Keratinocyte (primary cell): ENCODE measurements at regions not wholly inside any gene's neighbourhood (a gene's known extent, or its start where the extent isn't known, plus 50 kb on each side); places are given as distances from the start of the nearest gene placed in this dataset.

Experiments used
- DNase-seq: peaks from one replicate; pipeline ENCODE4 v3.0.0-alpha.2; 2011; ENCODE audit warnings: low read depth, missing footprints, low spot score
- FAIRE-seq: peaks from 2 replicates; lab custom pipeline; 2011; peaks lifted over from hg19 to GRCh38; lab: Jason Lieb, UNC
- H2AFZ ChIP-seq: 2 replicates; pipeline ENCODE4 v1.6.0; 2012; ENCODE audit warnings: low read length, control low read depth, inconsistent platforms; ENCODE audit not compliant: control insufficient read depth
- H3K27ac ChIP-seq: 2 replicates; pipeline ENCODE4 v1.5.1; 2011; ENCODE audit warnings: low read length; ENCODE audit not compliant: control insufficient read depth, insufficient read depth
- H3K27me3 ChIP-seq: 3 replicates; pipeline ENCODE4 v1.6.0; 2011; ENCODE audit warnings: low read length; ENCODE audit not compliant: control insufficient read depth, insufficient read depth; ENCODE audit errors: extremely low read depth
- H3K36me3 ChIP-seq, 2 experiments: 2 replicates in 1 of 2; 3 replicates in 1 of 2; pipeline ENCODE4 v1.5.1; 2011; ENCODE audit warnings: low read length in 2 of 2, mild to moderate bottlenecking in 1 of 2; ENCODE audit not compliant: control insufficient read depth in 2 of 2, insufficient read depth in 2 of 2; ENCODE audit errors: extremely low read depth in 1 of 2
- H3K4me1 ChIP-seq: 3 replicates; pipeline ENCODE4 v1.5.1; 2011; ENCODE audit warnings: low read length; ENCODE audit not compliant: control insufficient read depth, insufficient read depth; ENCODE audit errors: extremely low read depth
- H3K4me2 ChIP-seq: 3 replicates; pipeline ENCODE4 v1.6.0; 2011; ENCODE audit warnings: low read depth, low read length; ENCODE audit not compliant: control insufficient read depth, insufficient read depth; ENCODE audit errors: extremely low read depth
- H3K4me3 ChIP-seq, 3 experiments: fragments of 200-600 bp in 1 of 3; sonication (generic) in 1 of 3; 2 replicates in 2 of 3; 3 replicates in 1 of 3; pipeline ENCODE4 v1.5.1; 2011 to 2016; ENCODE audit warnings: low read length in 3 of 3, mild to moderate bottlenecking in 3 of 3, control low read depth in 2 of 3, inconsistent platforms in 1 of 3, low read depth in 1 of 3, mixed read lengths in 1 of 3, mixed run types in 1 of 3, moderate library complexity in 1 of 3; ENCODE audit not compliant: control insufficient read depth in 2 of 3, insufficient read depth in 2 of 3; ENCODE audit errors: extremely low read depth in 1 of 3
- H3K79me2 ChIP-seq: 2 replicates; pipeline ENCODE4 v1.6.0; 2012; ENCODE audit warnings: low read length; ENCODE audit not compliant: control insufficient read depth, insufficient read depth
- H3K9ac ChIP-seq: 3 replicates; pipeline ENCODE4 v1.6.0; 2011; ENCODE audit warnings: low read length; ENCODE audit not compliant: control insufficient read depth, insufficient read depth; ENCODE audit errors: extremely low read depth
- H3K9me1 ChIP-seq: 3 replicates; pipeline ENCODE4 v1.6.0; 2011; ENCODE audit warnings: low read length; ENCODE audit not compliant: control insufficient read depth, insufficient read depth; ENCODE audit errors: extremely low read depth
- H3K9me3 ChIP-seq: 2 replicates; pipeline ENCODE4 v1.5.1; 2012; ENCODE audit warnings: low read depth, low read length; ENCODE audit not compliant: control insufficient read depth
- H4K20me1 ChIP-seq: 3 replicates; pipeline ENCODE4 v1.6.0; 2011; ENCODE audit warnings: low read length; ENCODE audit not compliant: control insufficient read depth, insufficient read depth; ENCODE audit errors: extremely low read depth
- CTCF ChIP-seq, 3 experiments: IDR thresholded peaks in 1 of 3; conservative IDR thresholded peaks in 1 of 3; optimal IDR thresholded peaks in 1 of 3; 2 replicates in 2 of 3; 3 replicates in 1 of 3; pipeline versions ENCODE3 to v1.5.1; 2011; ENCODE audit warnings: low read length in 3 of 3, mild to moderate bottlenecking in 3 of 3, moderate library complexity in 2 of 3, control low read depth in 1 of 3, inconsistent platforms in 1 of 3; ENCODE audit not compliant: insufficient read depth in 2 of 3; ENCODE audit errors: extremely low read depth in 1 of 3
- EZH2 ChIP-seq: IDR thresholded peaks from one replicate; pipeline ENCODE4 v1.6.1; 2012; ENCODE audit warnings: inconsistent platforms, mild to moderate bottlenecking, low read length, moderate library complexity
- dilution Hi-C: fragments of 300-500 bp; cut with MboI; formaldehyde crosslinking; loops from one replicate; pipeline ENCODE4 v1.7.0; 2020; ENCODE audit warnings: low sequenced_read_pairs; ENCODE audit not compliant: extremely low pct_ligation_motif_present

GRCh38 chr10:81426722-81427121 is 448.3 kb upstream of the NRG3 start:
- no peak overlapping the region for H3K4me3 ChIP-seq
- H3K9me1 ChIP-seq = no peaks in the 10 kb centered on the region
- no peaks in the 10 kb centered on the region for H3K27me3 ChIP-seq
- TF ChIP-seq CTCF (optimal IDR thresholded peaks at IDR 0.05 in 1 of 3, IDR thresholded peaks at IDR 0.05 in 1 of 3, conservative IDR thresholded peaks at IDR 0.05 in 1 of 3; ENCODE audit: extremely low read depth in 1 of 3, insufficient read depth in 2 of 3, low read length in 3 of 3) (no peak), EZH2 (no peak)
- no peaks in the 10 kb centered on the region for H3K9me3 ChIP-seq
- no peak overlapping the region for H3K27ac ChIP-seq
- dilution Hi-C loops = no loop called here
- H3K9ac ChIP-seq = no peak overlapping the region
- FAIRE-seq (no peak), DNase-seq (no peak)
- H4K20me1 ChIP-seq = no peaks in the 10 kb centered on the region
- no peaks in the 10 kb centered on the region for H3K36me3 ChIP-seq
- H3K4me2 ChIP-seq = no peak overlapping the region
- H3K79me2 ChIP-seq = no peaks in the 10 kb centered on the region
- no peak overlapping the region for H2AFZ ChIP-seq
- no peaks in the 10 kb centered on the region for H3K4me1 ChIP-seq

- no peaks in the 10 kb centered on the region for H3K36me3 ChIP-seq
- no peak for TF ChIP-seq EZH2
- no peak for TF ChIP-seq CTCF (optimal IDR thresholded peaks at IDR 0.05 in 1 of 3, IDR thresholded peaks at IDR 0.05 in 1 of 3, conservative IDR thresholded peaks at IDR 0.05 in 1 of 3; ENCODE audit: extremely low read depth in 1 of 3, insufficient read depth in 2 of 3, low read length in 3 of 3)
- no peaks in the 10 kb centered on the region for H3K27me3 ChIP-seq
- dilution Hi-C loops = no loop called here
- DNase-seq (no peak), FAIRE-seq (no peak)
- no peaks in the 10 kb centered on the region for H3K79me2 ChIP-seq
- H3K9me1 ChIP-seq = no peaks in the 10 kb centered on the region
- no peaks in the 10 kb centered on the region for H3K4me1 ChIP-seq
- no peak overlapping the region for H3K9ac ChIP-seq
- H3K27ac ChIP-seq = no peak overlapping the region
- no peak overlapping the region for H2AFZ ChIP-seq
- no peaks in the 10 kb centered on the region for H3K9me3 ChIP-seq
- no peak overlapping the region for H3K4me3 ChIP-seq
- H4K20me1 ChIP-seq = no peaks in the 10 kb centered on the region
- H3K4me2 ChIP-seq = no peak overlapping the region
Observed at GRCh38 chr10:81428456-81429134, 446.4 kb upstream of the NRG3 start.
